OCI-LY1 (cell line): ENCODE measurements at regions not wholly inside any gene's neighbourhood (a gene's known extent, or its start where the extent isn't known, plus 50 kb on each side); places are given as distances from the start of the nearest gene placed in this dataset.

Source experiments
- H2AFZ ChIP-seq: fragments of 200-600 bp; sonication (generic), shearing (Covaris generic); 2 replicates; pipeline ENCODE4 v1.6.0; 2014; ENCODE audit warnings: antibody characterized with exemption, mild to moderate bottlenecking, low read length
- H3F3A ChIP-seq: fragments of 200-600 bp; sonication (generic), shearing (Covaris generic); 2 replicates; pipeline ENCODE4 v1.6.0; 2014; ENCODE audit warnings: mild to moderate bottlenecking, antibody characterized with exemption, low read length, moderate library complexity; ENCODE audit not compliant: insufficient read depth
- H3K27ac ChIP-seq: fragments of 200-600 bp; sonication (generic); 2 replicates; pipeline ENCODE4 v1.5.1; 2014; ENCODE audit warnings: low read length, mixed run types, mild to moderate bottlenecking, low read depth; ENCODE audit not compliant: poor library complexity, severe bottlenecking
- H3K27me3 ChIP-seq: fragments of 200-600 bp; sonication (generic); 2 replicates; pipeline ENCODE4 v1.6.0; 2014; ENCODE audit warnings: antibody characterized with exemption, mild to moderate bottlenecking, low read length, moderate library complexity; ENCODE audit not compliant: insufficient read depth
- H3K36me3 ChIP-seq: fragments of 200-600 bp; sonication (generic); 2 replicates; pipeline ENCODE4 v1.6.1; 2014; ENCODE audit warnings: mild to moderate bottlenecking, antibody characterized with exemption, low read length, moderate library complexity, mixed read lengths; ENCODE audit not compliant: insufficient read depth
- H3K4me1 ChIP-seq: fragments of 200-600 bp; sonication (generic); 2 replicates; pipeline ENCODE4 v1.5.1; 2014; ENCODE audit warnings: mild to moderate bottlenecking, low read length, moderate library complexity; ENCODE audit not compliant: insufficient read depth, severe bottlenecking
- H3K4me2 ChIP-seq: fragments of 200-600 bp; sonication (generic), shearing (Covaris generic); 2 replicates; pipeline ENCODE4 v1.6.1; 2014; ENCODE audit warnings: low read length
- H3K4me3 ChIP-seq: fragments of 200-600 bp; sonication (generic); 2 replicates; pipeline ENCODE4 v1.5.1; 2014; ENCODE audit warnings: low read length, low read depth, mild to moderate bottlenecking, mixed read lengths; ENCODE audit not compliant: poor library complexity, severe bottlenecking
- H3K79me2 ChIP-seq: fragments of 200-600 bp; shearing (Covaris generic); 2 replicates; pipeline ENCODE4 v1.6.1; 2016; ENCODE audit warnings: mixed run types, low read length, mixed read lengths; ENCODE audit not compliant: insufficient read depth
- H3K9ac ChIP-seq: fragments of 200-600 bp; sonication (generic), shearing (Covaris generic); 2 replicates; pipeline ENCODE4 v1.6.1; 2014; ENCODE audit warnings: mild to moderate bottlenecking, low read length, mixed read lengths
- H3K9me2 ChIP-seq: fragments of 200-600 bp; sonication (generic), shearing (Covaris generic); 2 replicates; pipeline ENCODE4 v1.6.1; 2014; ENCODE audit warnings: low read depth, mild to moderate bottlenecking, low read length, mixed read lengths
- H3K9me3 ChIP-seq: fragments of 200-600 bp; shearing (Covaris generic); 2 replicates; pipeline ENCODE4 v1.6.1; 2014; ENCODE audit warnings: low read length, mixed read lengths
- H4K20me1 ChIP-seq: fragments of 200-600 bp; sonication (generic), shearing (Covaris generic); 2 replicates; pipeline ENCODE4 v1.6.0; 2016; ENCODE audit warnings: mild to moderate bottlenecking, low read length; ENCODE audit not compliant: insufficient read depth
- EZH2 ChIP-seq: fragments of 200-600 bp; sonication (generic), shearing (Covaris generic); IDR thresholded peaks from 2 replicates; pipeline ENCODE4 v1.8.0; 2017; ENCODE audit warnings: borderline replicate concordance, mixed run types, mild to moderate bottlenecking, antibody characterized with exemption, low read length, moderate library complexity, mixed read lengths
- TF ChIP-seq, protein P1 (sequence below): fragments of 200-600 bp; sonication (generic), shearing (Covaris generic); IDR thresholded peaks from 2 replicates; pipeline ENCODE4 v1.5.1; 2017; ENCODE audit warnings: mild to moderate bottlenecking, antibody characterized with exemption, low read length, moderate library complexity, mixed read lengths

GRCh38 chr21:22263890-22264289, 1265.7 kb downstream of the NCAM2 start:
- no peak for TF ChIP-seq EZH2
- TF ChIP-seq, protein P1, sequence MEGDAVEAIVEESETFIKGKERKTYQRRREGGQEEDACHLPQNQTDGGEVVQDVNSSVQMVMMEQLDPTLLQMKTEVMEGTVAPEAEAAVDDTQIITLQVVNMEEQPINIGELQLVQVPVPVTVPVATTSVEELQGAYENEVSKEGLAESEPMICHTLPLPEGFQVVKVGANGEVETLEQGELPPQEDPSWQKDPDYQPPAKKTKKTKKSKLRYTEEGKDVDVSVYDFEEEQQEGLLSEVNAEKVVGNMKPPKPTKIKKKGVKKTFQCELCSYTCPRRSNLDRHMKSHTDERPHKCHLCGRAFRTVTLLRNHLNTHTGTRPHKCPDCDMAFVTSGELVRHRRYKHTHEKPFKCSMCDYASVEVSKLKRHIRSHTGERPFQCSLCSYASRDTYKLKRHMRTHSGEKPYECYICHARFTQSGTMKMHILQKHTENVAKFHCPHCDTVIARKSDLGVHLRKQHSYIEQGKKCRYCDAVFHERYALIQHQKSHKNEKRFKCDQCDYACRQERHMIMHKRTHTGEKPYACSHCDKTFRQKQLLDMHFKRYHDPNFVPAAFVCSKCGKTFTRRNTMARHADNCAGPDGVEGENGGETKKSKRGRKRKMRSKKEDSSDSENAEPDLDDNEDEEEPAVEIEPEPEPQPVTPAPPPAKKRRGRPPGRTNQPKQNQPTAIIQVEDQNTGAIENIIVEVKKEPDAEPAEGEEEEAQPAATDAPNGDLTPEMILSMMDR, result no peak
- 0 out of 2 replicates have a peak, but pooled peaks cover 2% of the 10 kb centered on the region for H3K9me3 ChIP-seq
- H3K9me2 ChIP-seq, result no peaks in the 10 kb centered on the region
- H3K36me3 ChIP-seq, result no peaks in the 10 kb centered on the region
- no peaks in the 10 kb centered on the region for H4K20me1 ChIP-seq
- H3K27ac ChIP-seq, result no peak overlapping the region
- H3F3A ChIP-seq, result no peaks in the 10 kb centered on the region
- no peak overlapping the region for H3K9ac ChIP-seq
- H3K27me3 ChIP-seq, result no peaks in the 10 kb centered on the region
- H3K4me1 ChIP-seq, result no peaks in the 10 kb centered on the region
- H3K4me2 ChIP-seq, result no peak overlapping the region
- no peak overlapping the region for H3K4me3 ChIP-seq
- H2AFZ ChIP-seq, result no peak overlapping the region
- no peaks in the 10 kb centered on the region for H3K79me2 ChIP-seq

DNA sequence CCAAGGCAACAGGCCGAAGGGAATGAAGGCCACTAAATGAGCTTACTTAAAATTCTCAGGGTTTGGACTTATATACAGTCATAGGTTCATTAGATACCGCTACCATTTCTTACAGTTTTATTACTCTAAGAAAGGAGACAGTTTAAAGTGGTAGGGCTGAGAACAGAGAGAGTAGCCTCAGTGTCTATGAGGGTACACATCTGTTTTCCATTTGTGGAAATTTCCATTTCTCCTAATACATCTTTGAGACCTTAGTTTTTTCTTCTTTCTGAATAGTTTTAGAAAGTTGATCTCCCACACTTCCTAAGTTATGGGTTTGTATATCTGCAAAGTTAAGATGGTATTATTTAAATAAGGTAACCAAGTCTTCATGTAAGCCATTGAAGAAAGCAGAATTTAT, 1279.1 kb downstream of the NCAM2 start:
- Histone ChIP-seq H3K27ac (no peak overlapping the region), H3K79me2 (no peaks in the 10 kb centered on the region), H4K20me1 (no peaks in the 10 kb centered on the region), H3K4me3 (no peak overlapping the region), H3K9me2 (no peaks in the 10 kb centered on the region), H2AFZ (no peak overlapping the region), H3K9ac (no peak overlapping the region), H3K36me3 (no peaks in the 10 kb centered on the region), H3K27me3 (no peaks in the 10 kb centered on the region), H3K9me3 (no peaks in the 10 kb centered on the region), H3K4me2 (no peak overlapping the region), H3F3A (no peaks in the 10 kb centered on the region), H3K4me1 (peaks cover 16% of the 10 kb centered on the region)
- TF ChIP-seq, protein P1, result no peak
- no peak for TF ChIP-seq EZH2

- Histone ChIP-seq H2AFZ (no peak overlapping the region), H3K27me3 (no peaks in the 10 kb centered on the region), H3K9ac (no peak overlapping the region), H3K9me2 (no peaks in the 10 kb centered on the region), H3F3A (no peaks in the 10 kb centered on the region), H3K79me2 (no peaks in the 10 kb centered on the region), H4K20me1 (no peaks in the 10 kb centered on the region), H3K4me3 (no peak overlapping the region), H3K4me1 (peaks cover 16% of the 10 kb centered on the region), H3K36me3 (no peaks in the 10 kb centered on the region), H3K9me3 (no peaks in the 10 kb centered on the region), H3K4me2 (no peak overlapping the region), H3K27ac (peak overlapping the region; percentile 36)
- TF ChIP-seq, protein P1, result no peak
- no peak for TF ChIP-seq EZH2
Measured at GRCh38 chr21:22278366-22278765, 1280.2 kb downstream of the NCAM2 start.
